Hepatocyte (in vitro differentiated cells): ENCODE measurements at regions not wholly inside any gene's neighbourhood (a gene's known extent, or its start where the extent isn't known, plus 50 kb on each side); places are given as distances from the start of the nearest gene placed in this dataset.

Experiments
- EZH2 ChIP-seq: fragments of 200-600 bp; sonication (generic); IDR thresholded peaks from 2 replicates; pipeline ENCODE4 v1.6.1; 2016; ENCODE audit warnings: antibody characterized with exemption, mild to moderate bottlenecking, borderline replicate concordance
- EZH2phosphoT487 ChIP-seq: fragments of 200-600 bp; sonication (generic); IDR thresholded peaks from one replicate; pipeline ENCODE4 v1.6.1; 2018; ENCODE audit warnings: antibody characterized with exemption, mild to moderate bottlenecking, low read depth, moderate library complexity; ENCODE audit not compliant: unreplicated experiment, severe bottlenecking
- TF ChIP-seq, protein P1 (sequence below): fragments of 200-600 bp; sonication (generic); IDR thresholded peaks from 2 replicates; pipeline ENCODE4 v1.5.1; 2016; ENCODE audit warnings: antibody characterized with exemption, mild to moderate bottlenecking; ENCODE audit not compliant: poor library complexity

DNA sequence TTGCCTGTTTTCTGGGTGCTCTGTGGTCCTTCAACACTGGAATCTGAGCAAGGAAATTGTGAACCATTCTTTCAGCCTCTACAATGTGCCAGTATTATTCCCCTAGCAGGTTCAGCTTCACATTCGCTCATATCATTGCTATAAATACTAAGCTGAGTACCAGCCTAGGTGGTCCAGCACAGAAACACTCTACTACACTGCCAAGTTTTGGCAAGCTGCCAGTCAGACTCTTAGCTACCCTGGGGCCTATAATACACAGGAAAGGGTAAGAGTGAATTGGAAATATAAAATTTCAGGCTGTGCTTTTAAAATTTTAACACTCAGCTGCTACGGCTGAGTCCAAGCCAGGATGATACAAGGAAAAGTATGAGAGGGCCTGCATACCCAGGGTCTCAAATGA, 49.9 kb upstream of the PPP1R3A start:
- TF ChIP-seq, protein P1, sequence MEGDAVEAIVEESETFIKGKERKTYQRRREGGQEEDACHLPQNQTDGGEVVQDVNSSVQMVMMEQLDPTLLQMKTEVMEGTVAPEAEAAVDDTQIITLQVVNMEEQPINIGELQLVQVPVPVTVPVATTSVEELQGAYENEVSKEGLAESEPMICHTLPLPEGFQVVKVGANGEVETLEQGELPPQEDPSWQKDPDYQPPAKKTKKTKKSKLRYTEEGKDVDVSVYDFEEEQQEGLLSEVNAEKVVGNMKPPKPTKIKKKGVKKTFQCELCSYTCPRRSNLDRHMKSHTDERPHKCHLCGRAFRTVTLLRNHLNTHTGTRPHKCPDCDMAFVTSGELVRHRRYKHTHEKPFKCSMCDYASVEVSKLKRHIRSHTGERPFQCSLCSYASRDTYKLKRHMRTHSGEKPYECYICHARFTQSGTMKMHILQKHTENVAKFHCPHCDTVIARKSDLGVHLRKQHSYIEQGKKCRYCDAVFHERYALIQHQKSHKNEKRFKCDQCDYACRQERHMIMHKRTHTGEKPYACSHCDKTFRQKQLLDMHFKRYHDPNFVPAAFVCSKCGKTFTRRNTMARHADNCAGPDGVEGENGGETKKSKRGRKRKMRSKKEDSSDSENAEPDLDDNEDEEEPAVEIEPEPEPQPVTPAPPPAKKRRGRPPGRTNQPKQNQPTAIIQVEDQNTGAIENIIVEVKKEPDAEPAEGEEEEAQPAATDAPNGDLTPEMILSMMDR: no peak
- TF ChIP-seq EZH2 (no peak), EZH2phosphoT487 (no peak)
